MV-4-11 (cell line): ENCODE measurements at regions not wholly inside any gene's neighbourhood (a gene's known extent, or its start where the extent isn't known, plus 50 kb on each side); places are given as distances from the start of the nearest gene placed in this dataset.
A peak's percentile ranks its signal among the peaks of the same experiment; 100 is the strongest.
"Not testable (repeated sequence)": the region's sequence is repeated elsewhere in the genome, so short reads cannot be mapped to it uniquely, and the experiment has no call there.

Experiments
- DNase-seq: peaks from one replicate; lab custom pipeline; 2025; lab: John Stamatoyannopoulos, UW

- no peak for DNase-seq
Observed at GRCh38 chr2:203585516-203585915, 50.4 kb upstream of the RAPH1 start.

GRCh38 chr2:203586206-203586605, 51.1 kb upstream of the RAPH1 start:
- no peak for DNase-seq

- no peak for DNase-seq
Observed at GRCh38 chr2:203586696-203587095, 51.6 kb upstream of the RAPH1 start.

GRCh38 chr2:203590496-203590895, 55.4 kb upstream of the RAPH1 start:
- no peak for DNase-seq

- peak; percentile 80 for DNase-seq
Observed at GRCh38 chr2:203591642-203592041, 56.5 kb upstream of the RAPH1 start.

- no peak for DNase-seq
Observed at GRCh38 chr2:203592470-203592869, 57.4 kb upstream of the RAPH1 start.

- no peak for DNase-seq
Observed at GRCh38 chr2:203594541-203594940, 59.4 kb upstream of the RAPH1 start.

GRCh38 chr2:203596183-203596582, 61.1 kb upstream of the RAPH1 start:
- DNase-seq = no peak

- no peak for DNase-seq
Observed at GRCh38 chr2:203599509-203599908, 64.4 kb upstream of the RAPH1 start.

- no peak for DNase-seq
Observed at GRCh38 chr2:203600286-203600685, 65.2 kb upstream of the RAPH1 start.

GRCh38 chr2:203603456-203604389, 68.6 kb upstream of the RAPH1 start:
- no peak for DNase-seq

GRCh38 chr2:203605302-203605701, 70.2 kb upstream of the RAPH1 start:
- no peak for DNase-seq

GRCh38 chr2:203606051-203606450, 71.0 kb upstream of the RAPH1 start:
- DNase-seq = no peak

GRCh38 chr2:203610558-203610957, 75.5 kb upstream of the RAPH1 start:
- no peak for DNase-seq

- DNase-seq = no peak
Observed at GRCh38 chr2:203612246-203612645, 77.1 kb upstream of the RAPH1 start.

GRCh38 chr2:203619267-203619878, 84.3 kb upstream of the RAPH1 start:
- no peak for DNase-seq

GRCh38 chr2:203621981-203622515, 84.4 kb upstream of the CD28 start:
- no peak for DNase-seq

GRCh38 chr2:203623096-203623495, 83.3 kb upstream of the CD28 start:
- DNase-seq = no peak

GRCh38 chr2:203623661-203624060, 82.8 kb upstream of the CD28 start:
- peak; percentile 17 for DNase-seq

GRCh38 chr2:203625701-203626100, 80.7 kb upstream of the CD28 start:
- no peak for DNase-seq

GRCh38 chr2:203626247-203626646, 80.2 kb upstream of the CD28 start:
- not testable (repeated sequence) for DNase-seq

GRCh38 chr2:203626952-203627681, 79.3 kb upstream of the CD28 start:
- DNase-seq = peak; percentile 44
